ENCODE measurements at regions not wholly inside any gene's neighbourhood (a gene's known extent, or its start where the extent isn't known, plus 50 kb on each side); places are given as distances from the start of the nearest gene placed in this dataset.

DNA sequence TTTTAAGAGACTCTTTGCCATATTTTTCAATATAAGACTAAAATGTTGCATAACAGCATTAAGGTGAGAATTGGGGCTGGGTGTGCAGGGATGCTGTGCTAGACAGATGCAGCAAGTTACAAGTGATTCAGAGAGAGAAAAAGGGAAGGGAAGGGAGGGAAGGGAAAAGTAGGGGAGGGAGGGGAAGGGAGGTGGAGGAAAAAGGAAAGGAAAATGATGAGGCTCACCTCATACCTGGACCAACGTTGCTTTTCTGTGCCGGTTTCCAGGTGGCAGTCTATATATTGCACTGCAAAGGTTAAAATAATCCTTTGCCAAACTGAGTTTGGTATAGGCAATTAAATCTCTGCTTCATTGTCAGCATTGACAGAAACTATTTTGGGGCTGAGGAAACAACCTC, 155.4 kb upstream of the LAMA2 start:
- no peak for TF ChIP-seq SP1 (IDR thresholded peaks at IDR 0.05)
- 63% methylated on average over 2 of the region's 2 CpGs for WGBS
- Histone ChIP-seq H3K4me3 (ENCODE audit: low read depth in 1 of 3, low read length in 3 of 3) (no peak overlapping the region), H3K4me1 (ENCODE audit: control insufficient read depth in 4 of 4, insufficient read depth in 4 of 4, low read length in 3 of 4) (no peaks in the 10 kb centered on the region), H3K9ac (ENCODE audit: low read depth in 1 of 2, low read length in 2 of 2) (no peak overlapping the region), H3K27ac (ENCODE audit: low read depth in 1 of 2, low read length in 2 of 2) (no peak overlapping the region), H3K36me3 (ENCODE audit: control insufficient read depth in 4 of 4, insufficient read depth in 3 of 4, low read depth in 1 of 4, low read length in 3 of 4) (no peaks in the 10 kb centered on the region), H3K27me3 (ENCODE audit: control insufficient read depth in 4 of 4, insufficient read depth in 4 of 4, low read length in 3 of 4) (peaks cover 0 to 5% (median 0%) of the 10 kb centered on the region in 4 donors), H3K9me3 (ENCODE audit: control insufficient read depth in 4 of 4, low read length in 3 of 4) (no peaks in the 10 kb centered on the region)
- DNase-seq (ENCODE audit: low spot score), result no peak

DNA sequence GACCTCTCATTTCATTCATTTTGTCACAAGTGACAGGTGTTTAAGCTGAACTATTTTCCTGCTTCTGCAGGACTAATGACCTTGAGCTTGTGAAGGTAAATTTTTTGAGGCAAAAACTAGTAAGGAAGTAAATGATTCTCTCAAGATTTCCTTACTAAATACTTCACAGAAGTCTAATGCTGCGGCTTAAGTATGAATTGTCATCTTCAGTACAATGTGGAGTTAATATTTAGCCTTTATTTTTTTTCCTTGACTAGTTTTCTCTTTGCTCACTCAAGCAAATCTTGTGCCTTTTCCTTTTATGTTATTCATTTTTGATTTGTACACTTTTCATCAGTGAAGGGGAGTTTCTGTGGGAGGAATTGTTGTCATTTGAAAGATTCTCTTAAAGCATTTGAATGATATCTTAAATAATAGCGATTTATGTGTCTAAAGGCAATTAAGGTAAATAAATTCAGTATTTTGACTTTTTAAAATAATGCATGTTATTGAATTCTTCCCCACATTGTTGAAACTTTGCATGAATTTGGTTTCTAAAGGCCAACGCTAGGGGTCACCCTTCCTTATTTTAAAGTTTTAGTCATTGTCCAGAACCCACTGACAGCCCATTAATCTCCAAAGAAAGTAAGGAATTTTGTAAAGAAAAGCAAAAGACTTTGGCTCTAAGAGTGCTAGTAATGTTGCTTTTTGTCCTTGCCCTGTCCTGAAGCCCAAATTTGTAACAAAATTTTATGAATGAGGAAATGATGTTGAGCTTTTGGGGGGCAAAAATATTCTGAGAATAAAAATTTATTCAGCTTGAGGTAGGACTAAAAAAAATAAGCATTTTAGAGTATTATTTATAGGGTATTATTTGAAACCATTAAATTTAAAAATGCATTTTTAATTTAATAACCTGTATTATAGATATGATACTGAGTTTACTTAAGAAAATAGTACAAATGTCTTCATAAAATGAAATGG, 157.4 kb upstream of the LAMA2 start:
- no peaks in the 10 kb centered on the region for H3K4me1 ChIP-seq (ENCODE audit: control insufficient read depth in 4 of 4, insufficient read depth in 4 of 4, low read length in 3 of 4)
- 29% methylated on average over 3 of the region's 3 CpGs for WGBS

More for the DNA sequence above, 157.4 kb upstream of the LAMA2 start:
- Histone ChIP-seq H3K27me3 (ENCODE audit: control insufficient read depth in 4 of 4, insufficient read depth in 4 of 4, low read length in 3 of 4) (peaks cover 0 to 5% (median 0%) of the 10 kb centered on the region in 4 donors), H3K9me3 (ENCODE audit: control insufficient read depth in 4 of 4, low read length in 3 of 4) (no peaks in the 10 kb centered on the region), H3K27ac (ENCODE audit: low read depth in 1 of 2, low read length in 2 of 2) (no peak overlapping the region), H3K9ac (ENCODE audit: low read depth in 1 of 2, low read length in 2 of 2) (no peak overlapping the region), H3K36me3 (ENCODE audit: control insufficient read depth in 4 of 4, insufficient read depth in 3 of 4, low read depth in 1 of 4, low read length in 3 of 4) (no peaks in the 10 kb centered on the region), H3K4me3 (ENCODE audit: low read depth in 1 of 3, low read length in 3 of 3) (no peak overlapping the region)
- TF ChIP-seq FOXA1 (IDR thresholded peaks at IDR 0.05), result no peak
- no peak for TF ChIP-seq TAF1 (conservative IDR thresholded peaks at IDR 0.05)
- no peak for TF ChIP-seq RXRA (IDR thresholded peaks at IDR 0.05)
- TF ChIP-seq, protein P1, sequence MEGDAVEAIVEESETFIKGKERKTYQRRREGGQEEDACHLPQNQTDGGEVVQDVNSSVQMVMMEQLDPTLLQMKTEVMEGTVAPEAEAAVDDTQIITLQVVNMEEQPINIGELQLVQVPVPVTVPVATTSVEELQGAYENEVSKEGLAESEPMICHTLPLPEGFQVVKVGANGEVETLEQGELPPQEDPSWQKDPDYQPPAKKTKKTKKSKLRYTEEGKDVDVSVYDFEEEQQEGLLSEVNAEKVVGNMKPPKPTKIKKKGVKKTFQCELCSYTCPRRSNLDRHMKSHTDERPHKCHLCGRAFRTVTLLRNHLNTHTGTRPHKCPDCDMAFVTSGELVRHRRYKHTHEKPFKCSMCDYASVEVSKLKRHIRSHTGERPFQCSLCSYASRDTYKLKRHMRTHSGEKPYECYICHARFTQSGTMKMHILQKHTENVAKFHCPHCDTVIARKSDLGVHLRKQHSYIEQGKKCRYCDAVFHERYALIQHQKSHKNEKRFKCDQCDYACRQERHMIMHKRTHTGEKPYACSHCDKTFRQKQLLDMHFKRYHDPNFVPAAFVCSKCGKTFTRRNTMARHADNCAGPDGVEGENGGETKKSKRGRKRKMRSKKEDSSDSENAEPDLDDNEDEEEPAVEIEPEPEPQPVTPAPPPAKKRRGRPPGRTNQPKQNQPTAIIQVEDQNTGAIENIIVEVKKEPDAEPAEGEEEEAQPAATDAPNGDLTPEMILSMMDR (IDR thresholded peaks at IDR 0.05; ENCODE audit: low read depth, low read length, missing input control), result peak; percentile 63
- TF ChIP-seq GABPA (IDR thresholded peaks at IDR 0.05 in 1 of 2, conservative IDR thresholded peaks at IDR 0.05 in 1 of 2), result no peak
- TF ChIP-seq, protein P2, sequence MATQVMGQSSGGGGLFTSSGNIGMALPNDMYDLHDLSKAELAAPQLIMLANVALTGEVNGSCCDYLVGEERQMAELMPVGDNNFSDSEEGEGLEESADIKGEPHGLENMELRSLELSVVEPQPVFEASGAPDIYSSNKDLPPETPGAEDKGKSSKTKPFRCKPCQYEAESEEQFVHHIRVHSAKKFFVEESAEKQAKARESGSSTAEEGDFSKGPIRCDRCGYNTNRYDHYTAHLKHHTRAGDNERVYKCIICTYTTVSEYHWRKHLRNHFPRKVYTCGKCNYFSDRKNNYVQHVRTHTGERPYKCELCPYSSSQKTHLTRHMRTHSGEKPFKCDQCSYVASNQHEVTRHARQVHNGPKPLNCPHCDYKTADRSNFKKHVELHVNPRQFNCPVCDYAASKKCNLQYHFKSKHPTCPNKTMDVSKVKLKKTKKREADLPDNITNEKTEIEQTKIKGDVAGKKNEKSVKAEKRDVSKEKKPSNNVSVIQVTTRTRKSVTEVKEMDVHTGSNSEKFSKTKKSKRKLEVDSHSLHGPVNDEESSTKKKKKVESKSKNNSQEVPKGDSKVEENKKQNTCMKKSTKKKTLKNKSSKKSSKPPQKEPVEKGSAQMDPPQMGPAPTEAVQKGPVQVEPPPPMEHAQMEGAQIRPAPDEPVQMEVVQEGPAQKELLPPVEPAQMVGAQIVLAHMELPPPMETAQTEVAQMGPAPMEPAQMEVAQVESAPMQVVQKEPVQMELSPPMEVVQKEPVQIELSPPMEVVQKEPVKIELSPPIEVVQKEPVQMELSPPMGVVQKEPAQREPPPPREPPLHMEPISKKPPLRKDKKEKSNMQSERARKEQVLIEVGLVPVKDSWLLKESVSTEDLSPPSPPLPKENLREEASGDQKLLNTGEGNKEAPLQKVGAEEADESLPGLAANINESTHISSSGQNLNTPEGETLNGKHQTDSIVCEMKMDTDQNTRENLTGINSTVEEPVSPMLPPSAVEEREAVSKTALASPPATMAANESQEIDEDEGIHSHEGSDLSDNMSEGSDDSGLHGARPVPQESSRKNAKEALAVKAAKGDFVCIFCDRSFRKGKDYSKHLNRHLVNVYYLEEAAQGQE (IDR thresholded peaks at IDR 0.05), result no peak
- peak; percentile 18 for TF ChIP-seq NR2F2 (IDR thresholded peaks at IDR 0.05)
- TF ChIP-seq, protein P3, sequence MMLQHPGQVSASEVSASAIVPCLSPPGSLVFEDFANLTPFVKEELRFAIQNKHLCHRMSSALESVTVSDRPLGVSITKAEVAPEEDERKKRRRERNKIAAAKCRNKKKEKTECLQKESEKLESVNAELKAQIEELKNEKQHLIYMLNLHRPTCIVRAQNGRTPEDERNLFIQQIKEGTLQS (IDR thresholded peaks at IDR 0.05), result no peak
- TF ChIP-seq SP1 (IDR thresholded peaks at IDR 0.05), result no peak
- TF ChIP-seq HNF4G (IDR thresholded peaks at IDR 0.05), result no peak
- no peak for TF ChIP-seq JUND (IDR thresholded peaks at IDR 0.05)
- TF ChIP-seq EGR1 (IDR thresholded peaks at IDR 0.05; ENCODE audit: low read depth in 2 of 2), result no peak
- TF ChIP-seq, protein P4, sequence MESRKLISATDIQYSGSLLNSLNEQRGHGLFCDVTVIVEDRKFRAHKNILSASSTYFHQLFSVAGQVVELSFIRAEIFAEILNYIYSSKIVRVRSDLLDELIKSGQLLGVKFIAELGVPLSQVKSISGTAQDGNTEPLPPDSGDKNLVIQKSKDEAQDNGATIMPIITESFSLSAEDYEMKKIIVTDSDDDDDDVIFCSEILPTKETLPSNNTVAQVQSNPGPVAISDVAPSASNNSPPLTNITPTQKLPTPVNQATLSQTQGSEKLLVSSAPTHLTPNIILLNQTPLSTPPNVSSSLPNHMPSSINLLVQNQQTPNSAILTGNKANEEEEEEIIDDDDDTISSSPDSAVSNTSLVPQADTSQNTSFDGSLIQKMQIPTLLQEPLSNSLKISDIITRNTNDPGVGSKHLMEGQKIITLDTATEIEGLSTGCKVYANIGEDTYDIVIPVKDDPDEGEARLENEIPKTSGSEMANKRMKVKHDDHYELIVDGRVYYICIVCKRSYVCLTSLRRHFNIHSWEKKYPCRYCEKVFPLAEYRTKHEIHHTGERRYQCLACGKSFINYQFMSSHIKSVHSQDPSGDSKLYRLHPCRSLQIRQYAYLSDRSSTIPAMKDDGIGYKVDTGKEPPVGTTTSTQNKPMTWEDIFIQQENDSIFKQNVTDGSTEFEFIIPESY (IDR thresholded peaks at IDR 0.05), result no peak
- TF ChIP-seq, protein P5, sequence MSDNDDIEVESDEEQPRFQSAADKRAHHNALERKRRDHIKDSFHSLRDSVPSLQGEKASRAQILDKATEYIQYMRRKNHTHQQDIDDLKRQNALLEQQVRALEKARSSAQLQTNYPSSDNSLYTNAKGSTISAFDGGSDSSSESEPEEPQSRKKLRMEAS (IDR thresholded peaks at IDR 0.05), result no peak
- no peak for TF ChIP-seq FOXA2 (IDR thresholded peaks at IDR 0.05)
- TF ChIP-seq RAD21 (IDR thresholded peaks at IDR 0.05), result peak; percentile 56 to 67
- no peak for TF ChIP-seq HNF4A (conservative IDR thresholded peaks at IDR 0.05)
- no peak for TF ChIP-seq YY1 (IDR thresholded peaks at IDR 0.05)
- DNase-seq (ENCODE audit: low spot score), result no peak

Data from liver (tissue), 8 donors.